Erythroblast (primary cell): ENCODE measurements at regions not wholly inside any gene's neighbourhood (a gene's known extent, or its start where the extent isn't known, plus 50 kb on each side); places are given as distances from the start of the nearest gene placed in this dataset.
"Not testable (repeated sequence)": the region's sequence is repeated elsewhere in the genome, so short reads cannot be mapped to it uniquely, and the experiment has no call there.

ENCODE experiments used
- GATA1 ChIP-seq: IDR thresholded peaks from 2 replicates; pipeline ENCODE4 v1.6.1; 2011; ENCODE audit warnings: low read depth, mild to moderate bottlenecking, control low read depth, low read length, moderate library complexity
- POLR2A ChIP-seq: IDR thresholded peaks from 2 replicates; pipeline ENCODE4 v1.6.1; 2011; ENCODE audit warnings: mild to moderate bottlenecking, low read length

DNA sequence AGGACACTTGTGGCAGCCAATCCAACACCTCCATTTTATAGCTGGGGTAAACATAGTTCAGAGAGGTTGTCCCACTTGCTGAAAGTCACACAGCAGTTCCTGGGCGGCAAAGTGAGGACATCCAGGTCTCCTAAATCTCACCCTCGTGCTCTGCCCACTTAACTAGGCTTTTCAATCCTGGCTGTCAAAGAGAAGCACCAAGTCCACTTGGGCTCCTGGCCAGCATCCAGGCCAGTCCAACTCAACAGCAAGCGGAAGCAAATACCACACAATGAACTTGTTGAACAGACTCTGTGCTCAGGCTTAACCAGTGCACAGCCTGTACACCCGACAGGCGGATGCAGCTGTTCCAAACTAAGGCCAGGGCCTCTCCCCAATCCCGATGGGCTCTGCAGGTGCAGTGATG, 60.4 kb upstream of the SPN start:
- peak; percentile 5 for TF ChIP-seq POLR2A
- TF ChIP-seq GATA1, result not testable (repeated sequence)
